H1 (cell line): ENCODE measurements at regions not wholly inside any gene's neighbourhood (a gene's known extent, or its start where the extent isn't known, plus 50 kb on each side); places are given as distances from the start of the nearest gene placed in this dataset.

Experiments used
- CTCF ChIA-PET: fragments of 300-600 bp; sonication (Branson Sonifier 250); formaldehyde crosslinking; loops from one replicate; lab custom pipeline; 2021; ENCODE audit not compliant: partially characterized antibody; lab: Charles Lee
- POLR2A ChIA-PET: fragments of 300-600 bp; sonication (Branson Sonifier 250); formaldehyde crosslinking; loops from one replicate; lab custom pipeline; 2021; ENCODE audit warnings: inconsistent platforms; ENCODE audit not compliant: partially characterized antibody; lab: Charles Lee
- DNase-seq, 2 experiments: peaks; one replicate each; pipeline versions ENCODE4 v3.0.0 to v3.0.0-alpha.2; 2010 to 2022; ENCODE audit warnings: low spot score in 2 of 2, low read depth in 1 of 2, mixed read lengths in 1 of 2
- FAIRE-seq: peaks from 2 replicates; lab custom pipeline; 2011; peaks lifted over from hg19 to GRCh38; lab: Jason Lieb, UNC
- H2AFZ ChIP-seq: 2 replicates; pipeline ENCODE4 v1.8.1; 2012; ENCODE audit warnings: low read length, inconsistent platforms
- H2AK5ac ChIP-seq: 2 replicates; pipeline ENCODE4 v1.6.1; 2013; ENCODE audit warnings: low read depth, low read length
- H2BK120ac ChIP-seq: replicated peaks from 2 replicates; pipeline ENCODE3; 2013; ENCODE audit warnings: low read depth, low read length, inconsistent platforms
- H2BK12ac ChIP-seq: 2 replicates; pipeline ENCODE4 v1.6.1; 2013; ENCODE audit warnings: low read depth, low read length
- H2BK15ac ChIP-seq: 2 replicates; pipeline ENCODE4 v1.6.1; 2013; ENCODE audit warnings: low read length
- H2BK20ac ChIP-seq: 2 replicates; pipeline ENCODE4 v1.6.1; 2013; ENCODE audit warnings: low read length
- H2BK5ac ChIP-seq: 2 replicates; pipeline ENCODE4 v1.6.1; 2013; ENCODE audit warnings: low read depth, low read length
- H3K14ac ChIP-seq: 2 replicates; pipeline ENCODE4 v1.6.1; 2013; ENCODE audit warnings: inconsistent platforms; ENCODE audit not compliant: insufficient read length
- H3K18ac ChIP-seq: 2 replicates; pipeline ENCODE4 v1.6.1; 2013; ENCODE audit warnings: low read length; ENCODE audit errors: extremely low read depth
- H3K23ac ChIP-seq: 2 replicates; pipeline ENCODE4 v1.6.1; 2013; ENCODE audit warnings: inconsistent platforms; ENCODE audit not compliant: insufficient read length
- H3K23me2 ChIP-seq: 2 replicates; pipeline ENCODE4 v1.6.1; 2013; ENCODE audit warnings: low read depth, low read length
- H3K27ac ChIP-seq: 2 replicates; pipeline ENCODE4 v1.6.1; 2011; ENCODE audit warnings: low read depth, low read length, inconsistent platforms
- H3K27me3 ChIP-seq, 4 experiments: replicated peaks in 1 of 4; 1 replicate in 1 of 4; 2 replicates in 3 of 4; pipeline versions ENCODE4 v1.6.1 to v1.8.1; 2011 to 2013; ENCODE audit warnings: low read length in 3 of 4, mild to moderate bottlenecking in 3 of 4, inconsistent platforms in 2 of 4, mixed read lengths in 2 of 4, moderate library complexity in 1 of 4; ENCODE audit not compliant: control insufficient read depth in 3 of 4, insufficient read depth in 3 of 4; ENCODE audit errors: extremely low read depth in 1 of 4
- H3K36me3 ChIP-seq, 4 experiments: 2 replicates each; pipeline versions ENCODE4 v1.6.1 to v1.8.1; 2011 to 2013; ENCODE audit warnings: mild to moderate bottlenecking in 4 of 4, low read length in 3 of 4, moderate library complexity in 2 of 4, control low read depth in 1 of 4, inconsistent platforms in 1 of 4; ENCODE audit not compliant: insufficient read depth in 4 of 4, control insufficient read depth in 2 of 4
- H3K4ac ChIP-seq: replicated peaks from 2 replicates; pipeline ENCODE3; 2013; ENCODE audit warnings: low read length, low read depth, mixed read lengths, inconsistent platforms; ENCODE audit not compliant: insufficient read length
- H3K4me1 ChIP-seq, 4 experiments: replicated peaks in 1 of 4; 1 replicate in 1 of 4; 2 replicates in 3 of 4; pipeline versions ENCODE4 v1.6.1 to v1.8.1; 2011 to 2013; ENCODE audit warnings: low read length in 3 of 4, inconsistent platforms in 2 of 4, mixed read lengths in 1 of 4; ENCODE audit not compliant: insufficient read depth in 4 of 4, control insufficient read depth in 3 of 4
- H3K4me2 ChIP-seq, 2 experiments: 2 replicates each; pipeline versions ENCODE4 v1.6.1 to v1.8.1; 2011 to 2013; ENCODE audit warnings: low read depth in 2 of 2, low read length in 2 of 2, control low read depth in 1 of 2, inconsistent platforms in 1 of 2, mild to moderate bottlenecking in 1 of 2; ENCODE audit not compliant: insufficient read depth in 1 of 2
- H3K4me3 ChIP-seq, 4 experiments: fragments of 200-600, 300-600 bp in 1 of 4; sonication (generic), shearing (Covaris generic), sonication (Bioruptor Twin) in 1 of 4; 2 replicates each; pipeline versions ENCODE4 v1.5.1 to v1.8.1; 2011 to 2016; ENCODE audit warnings: low read length in 4 of 4, low read depth in 3 of 4, control low read depth in 2 of 4, inconsistent platforms in 2 of 4, mild to moderate bottlenecking in 2 of 4, mixed read lengths in 1 of 4, moderate library complexity in 1 of 4; ENCODE audit not compliant: insufficient read depth in 2 of 4; ENCODE audit errors: extremely low read depth in 1 of 4
- H3K56ac ChIP-seq: replicated peaks from 2 replicates; pipeline ENCODE3; 2013; ENCODE audit warnings: low read depth, mild to moderate bottlenecking, mixed read lengths, low read length, inconsistent platforms; ENCODE audit not compliant: insufficient read length
- H3K79me1 ChIP-seq: 2 replicates; pipeline ENCODE4 v1.6.1; 2013; ENCODE audit warnings: low read depth, low read length, control low read depth
- H3K79me2 ChIP-seq, 2 experiments: 2 replicates each; pipeline versions ENCODE4 v1.6.1 to v1.8.1; 2012 to 2013; ENCODE audit warnings: low read length in 2 of 2, mild to moderate bottlenecking in 2 of 2, inconsistent platforms in 1 of 2; ENCODE audit not compliant: insufficient read depth in 2 of 2, control insufficient read depth in 1 of 2
- H3K9ac ChIP-seq, 4 experiments: replicated peaks in 1 of 4; 1 replicate in 1 of 4; 2 replicates in 3 of 4; pipeline versions ENCODE4 v1.6.1 to v1.8.1; 2011 to 2013; ENCODE audit warnings: low read depth in 3 of 4, low read length in 3 of 4, control low read depth in 2 of 4, mild to moderate bottlenecking in 2 of 4, moderate library complexity in 2 of 4, inconsistent platforms in 1 of 4; ENCODE audit errors: extremely low read depth in 1 of 4
- H3K9me3 ChIP-seq, 2 experiments: 2 replicates each; pipeline versions ENCODE4 v1.6.1 to v1.8.1; 2012 to 2013; ENCODE audit warnings: mild to moderate bottlenecking in 2 of 2, moderate library complexity in 2 of 2, control low read depth in 1 of 2, inconsistent platforms in 1 of 2, low read depth in 1 of 2, low read length in 1 of 2, mixed read lengths in 1 of 2; ENCODE audit not compliant: insufficient read depth in 2 of 2
- H4K20me1 ChIP-seq, 2 experiments: replicated peaks in 1 of 2; 2 replicates each; pipeline versions ENCODE3 to v1.8.1; 2011 to 2013; ENCODE audit warnings: inconsistent platforms in 2 of 2, low read length in 2 of 2, mild to moderate bottlenecking in 1 of 2; ENCODE audit not compliant: insufficient read depth in 2 of 2, control insufficient read depth in 1 of 2
- H4K5ac ChIP-seq: 2 replicates; pipeline ENCODE4 v1.6.1; 2013; ENCODE audit warnings: low read length, low read depth, mixed read lengths, inconsistent platforms; ENCODE audit not compliant: insufficient read length
- H4K8ac ChIP-seq: 2 replicates; pipeline ENCODE4 v1.8.0; 2013; ENCODE audit warnings: mild to moderate bottlenecking, moderate library complexity, low read length, inconsistent platforms; ENCODE audit not compliant: insufficient read depth; ENCODE audit errors: extremely low read depth
- H4K91ac ChIP-seq: replicated peaks from 2 replicates; pipeline ENCODE3; 2013; ENCODE audit warnings: low read length, mixed read lengths, inconsistent platforms; ENCODE audit not compliant: insufficient read length
- CHD2 ChIP-seq: IDR thresholded peaks from 2 replicates; pipeline ENCODE4 v1.6.1; 2012; ENCODE audit warnings: low read length, improper control_type of control experiment
- CTCF ChIP-seq, 3 experiments: IDR thresholded peaks; 1 replicate in 2 of 3; 2 replicates in 1 of 3; pipeline versions ENCODE4 v1.5.1 to v1.6.1; 2011; ENCODE audit warnings: low read length in 3 of 3, mild to moderate bottlenecking in 3 of 3, inconsistent platforms in 2 of 3, low read depth in 1 of 3, moderate library complexity in 1 of 3; ENCODE audit not compliant: insufficient read depth in 1 of 3; ENCODE audit errors: control extremely low read depth in 1 of 3
- NANOG ChIP-seq: IDR thresholded peaks from 2 replicates; pipeline ENCODE4 v1.6.1; 2011; ENCODE audit warnings: low read length, low read depth, mild to moderate bottlenecking, inconsistent platforms; ENCODE audit not compliant: insufficient read depth, poor library complexity, severe bottlenecking
- RAD21 ChIP-seq, 2 experiments: IDR thresholded peaks in 1 of 2; conservative IDR thresholded peaks in 1 of 2; 2 replicates each; pipeline ENCODE4 v1.6.1; 2011; ENCODE audit warnings: low read depth in 2 of 2, low read length in 2 of 2, improper control_type of control experiment in 1 of 2, inconsistent platforms in 1 of 2, mild to moderate bottlenecking in 1 of 2, moderate library complexity in 1 of 2
- RXRA ChIP-seq: IDR thresholded peaks from 2 replicates; pipeline ENCODE4 v1.6.1; 2011; ENCODE audit warnings: low read depth, mild to moderate bottlenecking, low read length, moderate library complexity; ENCODE audit not compliant: insufficient read depth
- SIN3A ChIP-seq, 2 experiments: IDR thresholded peaks in 1 of 2; conservative IDR thresholded peaks in 1 of 2; 2 replicates each; pipeline ENCODE4 v1.6.1; 2011 to 2012; ENCODE audit warnings: low read length in 2 of 2, improper control_type of control experiment in 1 of 2, low read depth in 1 of 2, mild to moderate bottlenecking in 1 of 2
- TBP ChIP-seq: IDR thresholded peaks from 2 replicates; pipeline ENCODE4 v1.6.1; 2011; ENCODE audit warnings: low read depth, low read length, improper control_type of control experiment
- ZNF274 ChIP-seq: IDR thresholded peaks from 2 replicates; pipeline ENCODE4 v1.7.0; 2012; ENCODE audit warnings: low read length, borderline replicate concordance; ENCODE audit errors: extremely low read depth
- WGBS, 2 experiments: shearing (Covaris generic) in 1 of 2; methylation state at CpG; one replicate each; pipeline versions ENCODE4 v1.1.6 to v1.1.7; 2013 to 2015; ENCODE audit warnings: low lambda C conversion rate in 2 of 2, mixed read lengths in 2 of 2, inconsistent platforms in 1 of 2, low coverage in 1 of 2, missing lambda C conversion rate in 1 of 2; ENCODE audit not compliant: insufficient replicate concordance in 2 of 2, insufficient coverage in 1 of 2, insufficient read length in 1 of 2; ENCODE audit errors: extremely low coverage in 1 of 2, missing lambda C conversion rate in 1 of 2; 5-methylcytosine and 5-hydroxymethylcytosine counted together

- Histone ChIP-seq H4K20me1 (no peaks in the 10 kb centered on the region), H3K4me1 (no peaks in the 10 kb centered on the region), H3K27ac (no peak overlapping the region), H2AFZ (no peak overlapping the region), H3K27me3 (no peaks in the 10 kb centered on the region), H2BK5ac (no peak overlapping the region), H4K91ac (no peak overlapping the region), H2AK5ac (no peak overlapping the region), H2BK15ac (no peak overlapping the region), H3K9ac (no peak overlapping the region), H4K8ac (no peak overlapping the region), H3K9me3 (0 out of 4 replicates have a peak, but pooled peaks cover 3 to 5% of the 10 kb centered on the region in 2 experiments), H3K23me2 (no peaks in the 10 kb centered on the region), H3K79me2 (no peaks in the 10 kb centered on the region), H3K79me1 (no peaks in the 10 kb centered on the region), H3K4me3 (no peak overlapping the region), H3K4ac (no peak overlapping the region), H3K4me2 (no peak overlapping the region), H3K36me3 (no peaks in the 10 kb centered on the region; a peak in 1 of 8 replicates), H4K5ac (no peak overlapping the region), H3K56ac (no peak overlapping the region), H3K23ac (no peak overlapping the region), H2BK12ac (no peak overlapping the region), H3K18ac (no peak overlapping the region), H3K14ac (no peak overlapping the region), H2BK20ac (no peak overlapping the region), H2BK120ac (no peak overlapping the region)
- no peak for TF ChIP-seq RXRA
- no peak for TF ChIP-seq CHD2
- TF ChIP-seq TBP: no peak
- TF ChIP-seq RAD21 (IDR thresholded peaks at IDR 0.05 in 1 of 2, conservative IDR thresholded peaks at IDR 0.05 in 1 of 2; ENCODE audit: low read depth in 2 of 2, low read length in 2 of 2): peak; percentile 43 to 52
- TF ChIP-seq SIN3A (conservative IDR thresholded peaks at IDR 0.05 in 1 of 2, IDR thresholded peaks at IDR 0.05 in 1 of 2; ENCODE audit: low read depth in 1 of 2, low read length in 2 of 2): no peak
- no peak for TF ChIP-seq NANOG
- peak in 2 of 3 experiments; percentile 30 to 38; a peak in 2 of 4 replicates for TF ChIP-seq CTCF (IDR thresholded peaks at IDR 0.05; ENCODE audit: control extremely low read depth in 1 of 3, insufficient read depth in 1 of 3, low read depth in 1 of 3, low read length in 3 of 3)
- TF ChIP-seq ZNF274: no peak
- WGBS, 2 experiments: 91% methylated on average over 2 of the region's 2 CpGs; no CpG with 5 or more reads in 1 of the 2 experiments
- FAIRE-seq (no peak), DNase-seq (no peak)
- CTCF ChIA-PET: interaction anchor here (0.8 to 1.1 kb wide), 4 partner anchors 11 to 924 kb away, joined by 3 to 4 read pairs (median 3); no protein-coding TSS in a partner anchor
- POLR2A ChIA-PET: no interaction called here
Measured at GRCh38 chr1:188188317-188188716, 1359.6 kb downstream of the PLA2G4A start.
